ENCODE measurements at regions not wholly inside any gene's neighbourhood (a gene's known extent, or its start where the extent isn't known, plus 50 kb on each side); places are given as distances from the start of the nearest gene placed in this dataset.

- H3K36me3 ChIP-seq (ENCODE audit: insufficient read depth, insufficient read length, low read length) = no peaks in the 10 kb centered on the region
- no peaks in the 10 kb centered on the region for H3K9me3 ChIP-seq (ENCODE audit: insufficient read depth, low read length)
- H3K4me1 ChIP-seq (ENCODE audit: insufficient read depth, insufficient read length) = no peaks in the 10 kb centered on the region
- H3K9ac ChIP-seq (ENCODE audit: insufficient read length, low read depth) = no peak overlapping the region
- H3K27me3 ChIP-seq (ENCODE audit: insufficient read depth, insufficient read length) = no peaks in the 10 kb centered on the region
- TF ChIP-seq SUZ12 (IDR thresholded peaks at IDR 0.05; ENCODE audit: extremely low read depth, insufficient read depth, insufficient read length) (no peak), ZNF274 (IDR thresholded peaks at IDR 0.05; ENCODE audit: low read depth, low read length) (no peak), YY1 (IDR thresholded peaks at IDR 0.05; ENCODE audit: insufficient read depth, insufficient read length) (no peak)
- DNase-seq (ENCODE audit: low read depth, low spot score) = no peak
- no peak overlapping the region for H3K4me3 ChIP-seq (ENCODE audit: insufficient read length, low read depth)
Measured at GRCh38 chr5:26321278-26321677, 717.1 kb downstream of the CDH9 start.

GRCh38 chr5:26310415-26310814, 728.0 kb downstream of the CDH9 start:
- no peaks in the 10 kb centered on the region for H3K4me1 ChIP-seq (ENCODE audit: insufficient read depth, insufficient read length)
- no peaks in the 10 kb centered on the region for H3K36me3 ChIP-seq (ENCODE audit: insufficient read depth, insufficient read length, low read length)
- H3K4me3 ChIP-seq (ENCODE audit: insufficient read length, low read depth) = no peak overlapping the region
- H3K9ac ChIP-seq (ENCODE audit: insufficient read length, low read depth) = no peak overlapping the region
- DNase-seq (ENCODE audit: low read depth, low spot score) = no peak
- TF ChIP-seq ZNF274 (IDR thresholded peaks at IDR 0.05; ENCODE audit: low read depth, low read length) = no peak
- no peaks in the 10 kb centered on the region for H3K27me3 ChIP-seq (ENCODE audit: insufficient read depth, insufficient read length)
- no peaks in the 10 kb centered on the region for H3K9me3 ChIP-seq (ENCODE audit: insufficient read depth, low read length)

- TF ChIP-seq ZNF274 (IDR thresholded peaks at IDR 0.05; ENCODE audit: low read depth, low read length) (no peak), SUZ12 (IDR thresholded peaks at IDR 0.05; ENCODE audit: extremely low read depth, insufficient read depth, insufficient read length) (no peak), YY1 (IDR thresholded peaks at IDR 0.05; ENCODE audit: insufficient read depth, insufficient read length) (no peak)
- Histone ChIP-seq H3K36me3 (ENCODE audit: insufficient read depth, insufficient read length, low read length) (no peaks in the 10 kb centered on the region), H3K4me1 (ENCODE audit: insufficient read depth, insufficient read length) (no peaks in the 10 kb centered on the region), H3K9me3 (ENCODE audit: insufficient read depth, low read length) (no peaks in the 10 kb centered on the region), H3K4me3 (ENCODE audit: insufficient read length, low read depth) (no peak overlapping the region), H3K27me3 (ENCODE audit: insufficient read depth, insufficient read length) (no peaks in the 10 kb centered on the region), H3K9ac (ENCODE audit: insufficient read length, low read depth) (no peak overlapping the region)
- DNase-seq (ENCODE audit: low read depth, low spot score) = no peak
Measured at GRCh38 chr5:26295541-26295940, 742.8 kb downstream of the CDH9 start.

GRCh38 chr5:26282190-26282589, 756.2 kb downstream of the CDH9 start:
- TF ChIP-seq ZNF274 (IDR thresholded peaks at IDR 0.05; ENCODE audit: low read depth, low read length) (no peak), SUZ12 (IDR thresholded peaks at IDR 0.05; ENCODE audit: extremely low read depth, insufficient read depth, insufficient read length) (no peak), YY1 (IDR thresholded peaks at IDR 0.05; ENCODE audit: insufficient read depth, insufficient read length) (no peak)
- no peaks in the 10 kb centered on the region for H3K9me3 ChIP-seq (ENCODE audit: insufficient read depth, low read length)
- no peaks in the 10 kb centered on the region for H3K27me3 ChIP-seq (ENCODE audit: insufficient read depth, insufficient read length)
- no peak overlapping the region for H3K4me3 ChIP-seq (ENCODE audit: insufficient read length, low read depth)
- no peaks in the 10 kb centered on the region for H3K36me3 ChIP-seq (ENCODE audit: insufficient read depth, insufficient read length, low read length)
- no peak for DNase-seq (ENCODE audit: low read depth, low spot score)
- H3K4me1 ChIP-seq (ENCODE audit: insufficient read depth, insufficient read length) = no peaks in the 10 kb centered on the region
- H3K9ac ChIP-seq (ENCODE audit: insufficient read length, low read depth) = no peak overlapping the region

GRCh38 chr5:26278078-26278477, 760.3 kb downstream of the CDH9 start:
- Histone ChIP-seq H3K36me3 (ENCODE audit: insufficient read depth, insufficient read length, low read length) (no peaks in the 10 kb centered on the region), H3K9ac (ENCODE audit: insufficient read length, low read depth) (no peak overlapping the region), H3K4me1 (ENCODE audit: insufficient read depth, insufficient read length) (no peaks in the 10 kb centered on the region), H3K9me3 (ENCODE audit: insufficient read depth, low read length) (no peaks in the 10 kb centered on the region), H3K27me3 (ENCODE audit: insufficient read depth, insufficient read length) (no peaks in the 10 kb centered on the region), H3K4me3 (ENCODE audit: insufficient read length, low read depth) (no peak overlapping the region)
- TF ChIP-seq ZNF274 (IDR thresholded peaks at IDR 0.05; ENCODE audit: low read depth, low read length) (no peak), SUZ12 (IDR thresholded peaks at IDR 0.05; ENCODE audit: extremely low read depth, insufficient read depth, insufficient read length) (no peak), YY1 (IDR thresholded peaks at IDR 0.05; ENCODE audit: insufficient read depth, insufficient read length) (no peak)
- no peak for DNase-seq (ENCODE audit: low read depth, low spot score)

- no peaks in the 10 kb centered on the region for H3K36me3 ChIP-seq (ENCODE audit: insufficient read depth, insufficient read length, low read length)
- H3K4me3 ChIP-seq (ENCODE audit: insufficient read length, low read depth) = no peak overlapping the region
- TF ChIP-seq SUZ12 (IDR thresholded peaks at IDR 0.05; ENCODE audit: extremely low read depth, insufficient read depth, insufficient read length) = no peak
- TF ChIP-seq ZNF274 (IDR thresholded peaks at IDR 0.05; ENCODE audit: low read depth, low read length) = no peak
- TF ChIP-seq YY1 (IDR thresholded peaks at IDR 0.05; ENCODE audit: insufficient read depth, insufficient read length) = no peak
- H3K9me3 ChIP-seq (ENCODE audit: insufficient read depth, low read length) = no peaks in the 10 kb centered on the region
- H3K27me3 ChIP-seq (ENCODE audit: insufficient read depth, insufficient read length) = no peaks in the 10 kb centered on the region
- no peak overlapping the region for H3K9ac ChIP-seq (ENCODE audit: insufficient read length, low read depth)
- H3K4me1 ChIP-seq (ENCODE audit: insufficient read depth, insufficient read length) = no peaks in the 10 kb centered on the region
- DNase-seq (ENCODE audit: low read depth, low spot score) = no peak
Measured at GRCh38 chr5:26259081-26259480, 779.3 kb downstream of the CDH9 start.

GRCh38 chr5:26245321-26245720, 793.1 kb downstream of the CDH9 start:
- Histone ChIP-seq H3K27me3 (ENCODE audit: insufficient read depth, insufficient read length) (no peaks in the 10 kb centered on the region), H3K4me1 (ENCODE audit: insufficient read depth, insufficient read length) (no peaks in the 10 kb centered on the region), H3K9me3 (ENCODE audit: insufficient read depth, low read length) (peaks cover 16% of the 10 kb centered on the region), H3K9ac (ENCODE audit: insufficient read length, low read depth) (no peak overlapping the region), H3K36me3 (ENCODE audit: insufficient read depth, insufficient read length, low read length) (no peaks in the 10 kb centered on the region), H3K4me3 (ENCODE audit: insufficient read length, low read depth) (no peak overlapping the region)
- TF ChIP-seq ZNF274 (IDR thresholded peaks at IDR 0.05; ENCODE audit: low read depth, low read length) = no peak
- no peak for TF ChIP-seq YY1 (IDR thresholded peaks at IDR 0.05; ENCODE audit: insufficient read depth, insufficient read length)
- TF ChIP-seq SUZ12 (IDR thresholded peaks at IDR 0.05; ENCODE audit: extremely low read depth, insufficient read depth, insufficient read length) = no peak
- DNase-seq (ENCODE audit: low read depth, low spot score) = no peak

GRCh38 chr5:26239588-26239987, 798.8 kb downstream of the CDH9 start:
- TF ChIP-seq YY1 (IDR thresholded peaks at IDR 0.05; ENCODE audit: insufficient read depth, insufficient read length) (no peak), SUZ12 (IDR thresholded peaks at IDR 0.05; ENCODE audit: extremely low read depth, insufficient read depth, insufficient read length) (no peak), ZNF274 (IDR thresholded peaks at IDR 0.05; ENCODE audit: low read depth, low read length) (no peak)
- Histone ChIP-seq H3K36me3 (ENCODE audit: insufficient read depth, insufficient read length, low read length) (no peaks in the 10 kb centered on the region), H3K27me3 (ENCODE audit: insufficient read depth, insufficient read length) (no peaks in the 10 kb centered on the region), H3K9ac (ENCODE audit: insufficient read length, low read depth) (no peak overlapping the region), H3K4me1 (ENCODE audit: insufficient read depth, insufficient read length) (no peaks in the 10 kb centered on the region), H3K9me3 (ENCODE audit: insufficient read depth, low read length) (peaks cover 16% of the 10 kb centered on the region), H3K4me3 (ENCODE audit: insufficient read length, low read depth) (no peak overlapping the region)
- DNase-seq (ENCODE audit: low read depth, low spot score) = no peak

All from NT2/D1 (cell line).